Cardiac fibroblast (primary cell): ENCODE measurements at regions not wholly inside any gene's neighbourhood (a gene's known extent, or its start where the extent isn't known, plus 50 kb on each side); places are given as distances from the start of the nearest gene placed in this dataset.

Source experiments
- DNase-seq, 2 donors: peaks; one replicate each; pipeline versions ENCODE4 v3.0.0 to v3.0.0-alpha.2; 2010; ENCODE audit warnings: low read depth in 2 of 2
- H3K4me3 ChIP-seq, 2 donors: replicated peaks in 1 of 2; 1 replicate in 1 of 2; 2 replicates in 1 of 2; pipeline ENCODE4 v1.5.1; 2011; ENCODE audit warnings: low read depth in 2 of 2, low read length in 2 of 2, mild to moderate bottlenecking in 2 of 2, moderate library complexity in 1 of 2
- TF ChIP-seq, protein P1 (sequence below): IDR thresholded peaks from one replicate; pipeline ENCODE4 v1.5.1; 2011; ENCODE audit warnings: low read depth, mild to moderate bottlenecking, low read length, inconsistent platforms

DNA sequence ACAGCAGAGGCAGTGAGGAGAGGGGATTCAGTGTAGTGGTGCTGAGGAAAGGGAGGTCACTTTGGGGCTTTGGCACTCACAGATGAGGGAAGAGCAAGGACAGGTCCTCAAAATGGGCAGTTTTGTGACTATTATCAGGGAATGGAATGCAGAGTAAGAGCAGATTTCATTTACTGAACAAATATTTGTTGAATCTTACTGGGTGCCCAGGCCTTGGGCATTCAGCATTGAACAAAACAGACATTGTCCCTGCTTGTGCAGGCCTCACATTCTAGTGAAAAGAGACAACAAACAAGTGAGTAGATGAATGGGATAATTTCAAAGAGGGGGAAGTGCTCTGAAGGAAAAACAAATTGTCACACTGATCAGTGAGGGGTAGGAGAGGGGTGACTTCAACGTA, 404.1 kb downstream of the DMRT2 start:
- no peak overlapping the region for H3K4me3 ChIP-seq
- no peak for DNase-seq
- TF ChIP-seq, protein P1, sequence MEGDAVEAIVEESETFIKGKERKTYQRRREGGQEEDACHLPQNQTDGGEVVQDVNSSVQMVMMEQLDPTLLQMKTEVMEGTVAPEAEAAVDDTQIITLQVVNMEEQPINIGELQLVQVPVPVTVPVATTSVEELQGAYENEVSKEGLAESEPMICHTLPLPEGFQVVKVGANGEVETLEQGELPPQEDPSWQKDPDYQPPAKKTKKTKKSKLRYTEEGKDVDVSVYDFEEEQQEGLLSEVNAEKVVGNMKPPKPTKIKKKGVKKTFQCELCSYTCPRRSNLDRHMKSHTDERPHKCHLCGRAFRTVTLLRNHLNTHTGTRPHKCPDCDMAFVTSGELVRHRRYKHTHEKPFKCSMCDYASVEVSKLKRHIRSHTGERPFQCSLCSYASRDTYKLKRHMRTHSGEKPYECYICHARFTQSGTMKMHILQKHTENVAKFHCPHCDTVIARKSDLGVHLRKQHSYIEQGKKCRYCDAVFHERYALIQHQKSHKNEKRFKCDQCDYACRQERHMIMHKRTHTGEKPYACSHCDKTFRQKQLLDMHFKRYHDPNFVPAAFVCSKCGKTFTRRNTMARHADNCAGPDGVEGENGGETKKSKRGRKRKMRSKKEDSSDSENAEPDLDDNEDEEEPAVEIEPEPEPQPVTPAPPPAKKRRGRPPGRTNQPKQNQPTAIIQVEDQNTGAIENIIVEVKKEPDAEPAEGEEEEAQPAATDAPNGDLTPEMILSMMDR: no peak

DNA sequence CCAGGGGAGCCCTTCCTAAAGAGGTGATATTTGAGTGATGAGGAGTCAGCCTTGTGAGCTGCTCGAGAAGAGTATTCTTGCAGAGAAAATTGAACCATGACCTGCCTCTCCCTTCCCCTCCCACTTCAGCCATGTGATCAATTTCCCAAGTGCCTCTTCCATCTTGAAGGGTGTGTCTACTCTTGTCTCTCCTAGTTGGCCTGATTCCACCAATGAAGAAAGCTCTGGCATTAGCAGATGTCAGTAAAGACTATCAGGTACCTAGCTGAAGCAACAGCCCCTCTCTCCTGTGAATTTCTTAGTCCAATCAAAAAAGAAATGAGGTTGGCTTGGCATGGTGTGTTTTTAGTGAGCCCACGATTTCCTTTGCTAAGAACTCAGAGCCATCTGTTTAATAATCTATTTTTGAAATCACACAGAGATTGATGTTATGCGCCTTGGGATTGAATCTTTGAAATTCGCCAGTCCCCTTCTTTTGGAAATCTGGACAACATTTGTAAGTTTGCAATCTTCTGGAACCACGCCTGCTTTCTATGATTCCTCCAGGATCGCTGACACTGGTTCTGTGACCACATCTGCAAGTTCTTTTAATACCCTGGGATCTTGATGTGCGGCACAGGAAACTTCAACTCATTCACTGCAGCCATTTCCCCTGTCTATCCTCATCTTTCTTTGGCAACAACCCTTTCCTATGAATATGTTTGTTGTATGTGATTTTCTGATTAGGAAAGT, 404.6 kb downstream of the DMRT2 start:
- no peak for DNase-seq
- TF ChIP-seq, protein P1: no peak
- no peak overlapping the region for H3K4me3 ChIP-seq

DNA sequence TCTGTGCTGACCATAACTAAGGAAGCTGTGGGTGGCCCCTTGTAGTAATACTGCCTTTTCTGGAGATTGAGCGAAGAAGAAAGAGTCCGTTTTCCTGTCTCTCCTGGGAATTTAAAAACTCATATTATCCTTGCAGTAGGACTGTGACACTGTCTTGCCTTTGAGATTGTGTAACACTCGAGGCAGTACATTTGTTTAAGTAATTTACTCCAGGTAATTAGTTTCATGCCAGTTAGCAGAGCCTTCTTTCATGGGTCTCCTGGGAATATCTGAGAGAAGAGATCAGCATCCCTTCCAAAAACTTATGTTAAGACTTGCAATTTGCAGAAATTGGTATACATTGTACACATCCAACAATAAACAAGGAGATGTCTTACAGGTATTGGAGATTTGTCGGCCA, 405.6 kb downstream of the DMRT2 start:
- DNase-seq: no peak
- TF ChIP-seq, protein P1: no peak
- H3K4me3 ChIP-seq: no peak overlapping the region

DNA sequence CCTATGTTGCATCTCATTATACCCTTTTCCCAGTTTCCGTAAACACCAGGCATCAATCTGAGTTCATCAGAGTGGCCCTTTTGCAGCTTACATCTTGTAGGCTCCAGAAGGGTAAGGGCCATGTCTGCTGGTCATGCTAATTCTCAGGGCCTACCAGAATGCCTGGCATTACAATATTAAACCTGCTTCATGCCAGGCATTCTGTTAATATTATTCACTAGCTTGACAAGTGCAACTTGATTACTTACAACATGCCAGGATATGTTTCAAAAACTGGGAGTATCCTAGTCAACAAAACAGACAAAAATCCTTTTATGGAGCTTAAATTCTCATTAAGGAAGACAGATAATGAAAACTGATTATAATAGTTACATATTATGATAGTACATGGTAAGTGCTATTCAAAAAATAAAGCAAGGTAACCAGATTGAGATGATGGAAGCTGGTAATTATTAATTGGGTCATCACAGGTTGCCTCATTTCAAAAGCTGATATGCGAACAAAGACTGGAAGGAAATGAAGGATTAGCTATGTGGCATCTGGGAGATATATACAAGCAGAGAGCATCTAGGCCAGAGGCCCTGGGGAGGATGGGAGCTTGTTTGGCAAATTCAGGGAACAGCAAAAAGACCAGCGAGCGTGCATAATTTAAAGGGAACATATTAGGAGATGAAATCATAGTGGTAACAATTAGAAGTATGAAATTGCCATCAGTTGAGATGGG, 406.3 kb downstream of the DMRT2 start:
- no peak for DNase-seq
- H3K4me3 ChIP-seq: no peak overlapping the region
- TF ChIP-seq, protein P1: no peak

DNA sequence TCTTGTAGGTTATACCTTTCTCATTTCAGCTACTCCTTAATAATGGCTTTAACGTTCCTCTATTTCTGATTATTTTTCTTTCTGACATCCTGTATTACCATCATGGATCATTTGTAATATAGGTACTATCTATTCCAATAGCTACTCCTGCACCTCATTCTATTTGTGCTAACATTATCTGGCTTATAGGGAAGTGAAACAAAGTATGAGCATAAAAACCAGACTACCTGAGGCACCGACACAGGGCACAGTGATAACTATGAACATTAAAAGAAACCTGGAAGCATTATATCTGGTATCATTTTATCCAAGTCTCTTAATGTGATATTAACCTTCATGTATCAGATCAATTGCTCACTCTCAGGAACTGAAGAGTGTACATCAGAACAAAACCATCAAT, 407.3 kb downstream of the DMRT2 start:
- DNase-seq: no peak
- TF ChIP-seq, protein P1: no peak

DNA sequence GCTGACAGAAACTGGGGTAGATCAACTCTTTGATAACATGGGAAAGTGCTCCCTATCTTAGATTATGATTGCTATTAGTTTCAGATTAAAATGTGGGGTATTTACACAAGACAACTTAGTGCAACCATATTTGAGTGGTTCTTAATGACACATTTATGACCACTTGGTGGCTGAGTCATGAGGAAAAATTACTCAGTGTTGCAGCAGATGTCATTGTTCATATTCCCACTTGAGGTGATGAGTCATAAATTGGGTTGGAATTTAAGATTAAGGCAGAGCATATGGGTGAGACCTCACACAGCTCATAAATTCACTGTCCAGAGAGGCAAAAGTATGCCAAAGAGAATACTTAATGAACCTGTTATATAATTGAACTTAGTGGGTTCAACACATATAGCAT, 408.3 kb downstream of the DMRT2 start:
- TF ChIP-seq, protein P1: no peak
- DNase-seq: peak; percentile 8 to 78

More for the DNA sequence above, 407.3 kb downstream of the DMRT2 start:
- H3K4me3 ChIP-seq: no peak overlapping the region

More for the DNA sequence above, 408.3 kb downstream of the DMRT2 start:
- H3K4me3 ChIP-seq: no peak overlapping the region
